Psoas muscle (tissue), 7 donors: ENCODE measurements at regions not wholly inside any gene's neighbourhood (a gene's known extent, or its start where the extent isn't known, plus 50 kb on each side); places are given as distances from the start of the nearest gene placed in this dataset.

Source experiments
- ATAC-seq, 4 donors: fragments of 200-7000 bp; cut with Tn5 transposase; one replicate each; pipeline ENCODE4 v1.9.1; 2020; ENCODE audit warnings: moderate library complexity in 3 of 4, mild to moderate bottlenecking in 2 of 4
- DNase-seq, 2 donors: peaks; one replicate each; pipeline ENCODE4 v3.0.0-alpha.2; 2020
- H3K27ac ChIP-seq: fragments of 200-600 bp; one replicate; pipeline ENCODE4 v1.8.0; 2022
- H3K27me3 ChIP-seq, 3 donors: fragments of 200-600 bp in 1 of 3; one replicate each; pipeline versions ENCODE4 v1.6.1 to v1.8.0; 2013 to 2022; ENCODE audit warnings: low read length in 2 of 3, mild to moderate bottlenecking in 2 of 3, moderate library complexity in 1 of 3; ENCODE audit not compliant: insufficient read depth in 3 of 3
- H3K36me3 ChIP-seq, 2 donors: fragments of 200-600 bp in 1 of 2; one replicate each; pipeline versions ENCODE4 v1.6.1 to v1.8.0; 2013 to 2022; ENCODE audit warnings: low read depth in 1 of 2, mild to moderate bottlenecking in 1 of 2, moderate library complexity in 1 of 2; ENCODE audit not compliant: insufficient read depth in 1 of 2
- H3K4me1 ChIP-seq: fragments of 200-600 bp; one replicate; pipeline ENCODE4 v1.8.0; 2022
- H3K4me3 ChIP-seq: fragments of 200-600 bp; one replicate; pipeline ENCODE4 v1.8.0; 2022; ENCODE audit warnings: mild to moderate bottlenecking
- H3K9me3 ChIP-seq: fragments of 200-600 bp; one replicate; pipeline ENCODE4 v1.8.0; 2022
- CTCF ChIP-seq: fragments of 200-600 bp; IDR thresholded peaks from one replicate; pipeline ENCODE4 v1.8.0; 2022; ENCODE audit warnings: antibody characterized with exemption
- WGBS, 3 donors: extraction: QIAGEN DNeasy Blood & Tissue Kit; methylation state at CpG; one replicate each; pipeline versions ENCODE4 v1.1.6 to v1.1.7; 2013; 5-methylcytosine and 5-hydroxymethylcytosine counted together
- intact Hi-C, 2 donors: fragments of 100-400 bp; cut with DNase I; formaldehyde crosslinking; loops; one replicate each; pipeline versions ENCODE4 v1.11.0 to v1.14.2; 2022
- donor health status: healthy with polysubstance abuse.
- donor health status: DM: no; HTN: no; CAD: no; lungs with moderate emphysema.
- donor health status: Bipolar disorder and iron deficiency.
- donor health status: healthy.
- donor health status: DM: yes; HTN: yes; CAD: no.
- donor health status: DM: no; HTN: no; CAD: no.
- donor health status: DM: yes; HTN: yes; CAD: no.

GRCh38 chr18:38042211-38042890, 476.8 kb upstream of the CELF4 start:
- 33 to 41% (median 34%) methylated on average over 6 of the region's 6 CpGs for WGBS, 3 donors
- H3K27ac ChIP-seq, result no peak overlapping the region
- no peaks in the 10 kb centered on the region for H3K4me1 ChIP-seq
- H3K4me3 ChIP-seq, result no peak overlapping the region
- H3K36me3 ChIP-seq, result no peaks in the 10 kb centered on the region
- ATAC-seq (no peak), DNase-seq (no peak)
- no peak for TF ChIP-seq CTCF
- no peaks in the 10 kb centered on the region for H3K9me3 ChIP-seq
- intact Hi-C loops, result no loop called here
- no peaks in the 10 kb centered on the region for H3K27me3 ChIP-seq

- Histone ChIP-seq H3K4me3 (no peak overlapping the region), H3K9me3 (no peaks in the 10 kb centered on the region), H3K27ac (no peak overlapping the region), H3K4me1 (no peaks in the 10 kb centered on the region), H3K27me3 (no peaks in the 10 kb centered on the region), H3K36me3 (no peaks in the 10 kb centered on the region)
- no peak for DNase-seq
- ATAC-seq, result no peak
- intact Hi-C loops, result no loop called here
- no peak for TF ChIP-seq CTCF
Observed at GRCh38 chr18:38038242-38038641, 472.6 kb upstream of the CELF4 start.

- no peaks in the 10 kb centered on the region for H3K9me3 ChIP-seq
- H3K36me3 ChIP-seq, result no peaks in the 10 kb centered on the region
- no peak overlapping the region for H3K4me3 ChIP-seq
- H3K27ac ChIP-seq, result no peak overlapping the region
- no peaks in the 10 kb centered on the region for H3K27me3 ChIP-seq
- DNase-seq, result no peak
- no peak for TF ChIP-seq CTCF
- ATAC-seq, result no peak
- 47 to 55% (median 49%) methylated on average over 3 of the region's 3 CpGs for WGBS, 3 donors
- intact Hi-C loops, result no loop called here
- no peaks in the 10 kb centered on the region for H3K4me1 ChIP-seq
Observed at GRCh38 chr18:38035193-38035592, 469.6 kb upstream of the CELF4 start.

- Histone ChIP-seq H3K27ac (no peak overlapping the region), H3K4me3 (no peak overlapping the region), H3K27me3 (no peaks in the 10 kb centered on the region), H3K9me3 (no peaks in the 10 kb centered on the region), H3K4me1 (no peaks in the 10 kb centered on the region), H3K36me3 (no peaks in the 10 kb centered on the region)
- WGBS, 3 donors, result 86 to 92% (median 87%) methylated on average over 3 of the region's 3 CpGs
- ATAC-seq (no peak), DNase-seq (no peak)
- TF ChIP-seq CTCF, result no peak
- intact Hi-C loops, result no loop called here
Observed at GRCh38 chr18:38033282-38033681, 467.7 kb upstream of the CELF4 start.

GRCh38 chr18:38032516-38032915, 466.9 kb upstream of the CELF4 start:
- ATAC-seq, result no peak
- Histone ChIP-seq H3K4me3 (no peak overlapping the region), H3K4me1 (no peaks in the 10 kb centered on the region), H3K27me3 (no peaks in the 10 kb centered on the region), H3K36me3 (no peaks in the 10 kb centered on the region), H3K9me3 (no peaks in the 10 kb centered on the region), H3K27ac (no peak overlapping the region)
- no peak for TF ChIP-seq CTCF
- intact Hi-C loops, result no loop called here
- no peak for DNase-seq
